H1 (cell line): ENCODE measurements at regions not wholly inside any gene's neighbourhood (a gene's known extent, or its start where the extent isn't known, plus 50 kb on each side); places are given as distances from the start of the nearest gene placed in this dataset.

Experiments used
- CTCF ChIP-seq, 3 experiments: IDR thresholded peaks; 1 replicate in 2 of 3; 2 replicates in 1 of 3; pipeline versions ENCODE4 v1.5.1 to v1.6.1; 2011; ENCODE audit warnings: low read length in 3 of 3, mild to moderate bottlenecking in 3 of 3, inconsistent platforms in 2 of 3, low read depth in 1 of 3, moderate library complexity in 1 of 3; ENCODE audit not compliant: insufficient read depth in 1 of 3; ENCODE audit errors: control extremely low read depth in 1 of 3
- E2F6 ChIP-seq: IDR thresholded peaks from 2 replicates; pipeline ENCODE4 v1.6.1; 2012; ENCODE audit warnings: inconsistent platforms
- EP300 ChIP-seq, 2 experiments: IDR thresholded peaks; 1 replicate in 1 of 2; 2 replicates in 1 of 2; pipeline ENCODE4 v1.6.1; 2011 to 2012; ENCODE audit warnings: low read depth in 2 of 2, low read length in 2 of 2, mild to moderate bottlenecking in 2 of 2, borderline replicate concordance in 1 of 2, inconsistent platforms in 1 of 2, moderate library complexity in 1 of 2
- MAFK ChIP-seq: IDR thresholded peaks from 2 replicates; pipeline ENCODE4 v1.6.1; 2012; ENCODE audit warnings: low read depth, mild to moderate bottlenecking, improper control_type of control experiment, low read length
- POLR2AphosphoS5 ChIP-seq: IDR thresholded peaks from 2 replicates; pipeline ENCODE4 v1.6.1; 2011; ENCODE audit warnings: low read depth, low read length
- SP1 ChIP-seq: IDR thresholded peaks from 2 replicates; pipeline ENCODE4 v1.6.1; 2011; ENCODE audit warnings: low read depth, low read length
- SRF ChIP-seq: IDR thresholded peaks from 2 replicates; pipeline ENCODE4 v1.6.1; 2011; ENCODE audit warnings: mild to moderate bottlenecking, low read depth, low read length, moderate library complexity

DNA sequence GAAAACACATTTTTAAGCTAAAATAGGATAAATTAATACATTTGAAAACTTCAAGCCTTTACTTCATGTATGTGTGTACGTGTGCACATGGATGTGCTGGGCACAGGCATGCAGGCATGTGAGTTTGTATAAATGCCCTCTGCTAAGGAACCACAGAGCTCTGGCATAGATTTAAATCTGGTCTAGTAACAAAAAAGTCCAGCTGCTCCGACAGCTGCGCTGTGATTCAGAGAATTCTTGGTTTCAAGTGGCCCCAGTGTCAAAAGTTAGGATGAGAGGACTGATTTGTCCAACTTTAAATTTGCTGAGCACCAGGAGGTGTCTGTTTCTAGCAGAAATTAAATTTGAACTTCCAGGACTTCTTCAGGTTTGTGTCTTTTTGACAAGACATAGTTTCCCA, 203.7 kb upstream of the TUT7 start:
- no peak for TF ChIP-seq MAFK
- TF ChIP-seq POLR2AphosphoS5 = no peak
- TF ChIP-seq CTCF (IDR thresholded peaks at IDR 0.05; ENCODE audit: control extremely low read depth in 1 of 3, insufficient read depth in 1 of 3, low read depth in 1 of 3, low read length in 3 of 3) = no peak
- TF ChIP-seq SP1 = no peak
- TF ChIP-seq SRF = no peak
- no peak for TF ChIP-seq EP300 (IDR thresholded peaks at IDR 0.05; ENCODE audit: borderline replicate concordance in 1 of 2, low read depth in 2 of 2, low read length in 2 of 2)
- TF ChIP-seq E2F6 = no peak
